ENCODE measurements at regions not wholly inside any gene's neighbourhood (a gene's known extent, or its start where the extent isn't known, plus 50 kb on each side); places are given as distances from the start of the nearest gene placed in this dataset.

DNA sequence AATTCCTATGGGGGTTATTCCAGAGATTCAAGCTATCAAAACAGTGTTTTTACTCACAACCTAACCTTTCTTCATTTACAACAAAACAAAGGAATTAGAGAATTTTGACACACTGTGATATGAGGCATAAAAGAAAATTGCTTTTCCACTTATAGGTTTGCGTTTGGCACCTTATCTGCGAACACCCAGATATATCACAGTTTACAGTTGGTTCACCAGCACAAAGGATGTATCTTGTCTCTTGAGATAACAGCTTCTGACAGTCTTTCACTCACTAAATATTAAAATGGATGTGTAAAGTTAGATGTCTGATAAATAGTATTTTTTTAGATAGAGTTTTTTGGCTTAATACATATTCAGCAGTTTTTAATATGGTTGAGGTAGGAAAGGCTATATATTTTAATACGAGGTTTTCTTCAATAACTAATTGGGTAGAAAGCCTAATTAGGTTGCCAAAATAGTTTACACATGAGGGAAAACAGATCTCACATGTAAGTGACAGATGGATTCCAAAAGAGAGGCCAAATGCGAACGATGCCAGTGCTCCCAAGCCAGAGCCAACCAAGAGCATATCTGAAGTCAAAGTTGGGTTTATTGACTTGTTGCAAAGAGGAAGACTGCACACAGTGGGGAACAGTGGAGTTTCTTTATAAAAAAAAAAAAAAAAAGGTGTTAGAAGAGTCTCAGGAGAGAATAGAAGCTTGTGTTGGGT is 1495.2 kb downstream of the MAT2B start:
- H3K27ac ChIP-seq (ENCODE audit: low read length) = no peak overlapping the region
- no peaks in the 10 kb centered on the region for H3K36me3 ChIP-seq (ENCODE audit: control insufficient read depth in 1 of 2, insufficient read depth in 2 of 2, low read length in 2 of 2)
- no peak overlapping the region for H3K4me3 ChIP-seq (ENCODE audit: low read depth in 1 of 2, low read length in 2 of 2)
- H3K27me3 ChIP-seq (ENCODE audit: low read depth, low read length) = no peaks in the 10 kb centered on the region
- H3K4me1 ChIP-seq (ENCODE audit: control insufficient read depth in 1 of 2, insufficient read depth in 2 of 2, low read length in 2 of 2) = no peaks in the 10 kb centered on the region
- no peaks in the 10 kb centered on the region for H3K9me3 ChIP-seq (ENCODE audit: control insufficient read depth in 1 of 2, low read length in 2 of 2)

GRCh38 chr5:165003283-165003682 is 1497.9 kb downstream of the MAT2B start:
- Histone ChIP-seq H3K36me3 (ENCODE audit: control insufficient read depth in 1 of 2, insufficient read depth in 2 of 2, low read length in 2 of 2) (no peaks in the 10 kb centered on the region), H3K27me3 (ENCODE audit: low read depth, low read length) (no peaks in the 10 kb centered on the region), H3K4me3 (ENCODE audit: low read depth in 1 of 2, low read length in 2 of 2) (no peak overlapping the region)

DNA sequence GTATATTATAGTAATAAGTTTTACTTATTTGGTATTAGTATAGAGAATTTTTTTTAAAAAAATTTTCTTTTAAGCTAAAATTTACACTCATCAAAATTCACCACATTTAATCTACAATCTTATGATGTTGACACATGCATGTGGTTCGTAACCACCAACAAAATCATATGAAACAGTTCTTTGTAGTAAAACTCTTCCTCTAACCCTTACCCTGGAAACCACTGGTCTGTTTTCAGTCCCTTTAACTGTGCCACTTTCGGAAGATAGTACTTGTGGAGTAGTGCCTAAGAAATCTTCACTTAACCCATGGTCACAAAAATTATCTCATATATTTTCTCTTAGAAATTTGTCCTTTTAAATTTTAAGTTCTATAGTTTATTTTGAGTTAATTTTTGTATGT is 1498.8 kb downstream of the MAT2B start:
- Histone ChIP-seq H3K27ac (ENCODE audit: low read length) (no peak overlapping the region), H3K36me3 (ENCODE audit: control insufficient read depth in 1 of 2, insufficient read depth in 2 of 2, low read length in 2 of 2) (no peaks in the 10 kb centered on the region)

More at GRCh38 chr5:165003283-165003682, 1497.9 kb downstream of the MAT2B start:
- no peaks in the 10 kb centered on the region for H3K4me1 ChIP-seq (ENCODE audit: control insufficient read depth in 1 of 2, insufficient read depth in 2 of 2, low read length in 2 of 2)
- H3K27ac ChIP-seq (ENCODE audit: low read length) = no peak overlapping the region
- H3K9me3 ChIP-seq (ENCODE audit: control insufficient read depth in 1 of 2, low read length in 2 of 2) = no peaks in the 10 kb centered on the region

DNA sequence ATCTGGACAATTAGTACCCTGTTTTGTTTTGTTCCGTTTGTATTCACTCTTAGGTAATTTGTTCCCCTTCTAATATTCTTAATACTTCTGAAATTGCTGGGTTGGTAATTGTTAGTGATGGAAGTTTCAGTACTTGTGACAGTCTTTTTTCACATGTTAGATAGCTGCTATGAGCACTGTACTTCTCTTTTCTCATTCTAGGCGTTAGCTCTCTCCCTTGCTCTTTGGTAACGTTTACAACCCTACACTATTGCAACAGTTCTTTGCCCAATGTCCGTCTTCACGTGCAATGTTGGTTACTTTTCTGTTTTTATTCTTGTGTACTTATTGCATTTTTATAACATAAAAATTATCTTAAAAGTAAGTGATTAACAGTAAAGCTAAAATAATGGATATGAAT is 1509.0 kb downstream of the MAT2B start:
- Histone ChIP-seq H3K27ac (ENCODE audit: low read length) (no peak overlapping the region), H3K4me1 (ENCODE audit: control insufficient read depth in 1 of 2, insufficient read depth in 2 of 2, low read length in 2 of 2) (peaks cover 0 to 4% of the 10 kb centered on the region in 2 donors), H3K9me3 (ENCODE audit: control insufficient read depth in 1 of 2, low read length in 2 of 2) (no peaks in the 10 kb centered on the region), H3K4me3 (ENCODE audit: low read depth in 1 of 2, low read length in 2 of 2) (no peak overlapping the region), H3K36me3 (ENCODE audit: control insufficient read depth in 1 of 2, insufficient read depth in 2 of 2, low read length in 2 of 2) (no peaks in the 10 kb centered on the region), H3K27me3 (ENCODE audit: low read depth, low read length) (no peaks in the 10 kb centered on the region)

More for the DNA sequence above, 1498.8 kb downstream of the MAT2B start:
- no peaks in the 10 kb centered on the region for H3K4me1 ChIP-seq (ENCODE audit: control insufficient read depth in 1 of 2, insufficient read depth in 2 of 2, low read length in 2 of 2)
- no peak overlapping the region for H3K4me3 ChIP-seq (ENCODE audit: low read depth in 1 of 2, low read length in 2 of 2)
- H3K27me3 ChIP-seq (ENCODE audit: low read depth, low read length) = no peaks in the 10 kb centered on the region
- no peaks in the 10 kb centered on the region for H3K9me3 ChIP-seq (ENCODE audit: control insufficient read depth in 1 of 2, low read length in 2 of 2)

DNA sequence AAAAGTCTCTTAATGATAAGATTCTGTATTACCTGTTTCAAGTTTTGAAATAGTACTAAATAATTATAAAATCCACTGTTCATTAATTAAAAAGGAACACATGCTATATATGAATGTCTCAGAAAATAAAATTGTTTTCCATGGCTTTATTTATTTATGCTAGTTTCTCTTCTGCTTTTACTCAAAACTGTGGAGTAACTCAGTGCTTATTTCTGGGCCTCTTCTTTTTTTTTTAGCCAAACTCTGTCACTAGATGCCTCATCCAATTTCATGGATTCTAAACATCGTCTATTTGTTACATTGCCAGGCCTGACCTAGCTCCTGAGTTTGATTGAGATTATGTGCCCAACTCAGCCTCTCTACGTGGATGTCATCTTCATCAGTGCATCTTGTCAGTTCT is 1509.7 kb downstream of the MAT2B start:
- Histone ChIP-seq H3K4me1 (ENCODE audit: control insufficient read depth in 1 of 2, insufficient read depth in 2 of 2, low read length in 2 of 2) (peaks cover 0 to 4% of the 10 kb centered on the region in 2 donors), H3K9me3 (ENCODE audit: control insufficient read depth in 1 of 2, low read length in 2 of 2) (no peaks in the 10 kb centered on the region), H3K27ac (ENCODE audit: low read length) (no peak overlapping the region), H3K27me3 (ENCODE audit: low read depth, low read length) (no peaks in the 10 kb centered on the region), H3K36me3 (ENCODE audit: control insufficient read depth in 1 of 2, insufficient read depth in 2 of 2, low read length in 2 of 2) (no peaks in the 10 kb centered on the region), H3K4me3 (ENCODE audit: low read depth in 1 of 2, low read length in 2 of 2) (no peak overlapping the region)

DNA sequence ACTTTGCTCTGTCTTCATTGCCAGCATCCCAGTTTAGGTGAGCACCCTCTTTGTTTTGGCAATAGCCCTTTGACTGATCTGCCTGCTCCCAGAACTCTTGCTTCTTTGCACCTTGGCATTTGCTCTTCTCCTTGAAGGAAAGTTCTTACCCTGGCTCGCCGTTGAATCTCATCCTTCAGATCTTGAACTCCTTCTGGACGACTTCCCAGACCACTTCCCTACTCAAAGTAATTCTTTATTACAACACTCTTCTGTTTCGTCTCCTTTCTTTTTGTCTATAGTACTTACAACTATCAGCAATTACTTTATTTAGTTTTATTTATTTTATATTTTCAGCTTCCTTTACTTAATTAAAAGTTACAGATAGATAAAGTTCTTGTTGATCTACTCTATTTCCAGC is 1510.1 kb downstream of the MAT2B start:
- H3K27me3 ChIP-seq (ENCODE audit: low read depth, low read length) = no peaks in the 10 kb centered on the region
- H3K4me1 ChIP-seq (ENCODE audit: control insufficient read depth in 1 of 2, insufficient read depth in 2 of 2, low read length in 2 of 2) = peaks cover 0 to 4% of the 10 kb centered on the region in 2 donors
- H3K4me3 ChIP-seq (ENCODE audit: low read depth in 1 of 2, low read length in 2 of 2) = no peak overlapping the region
- no peak overlapping the region for H3K27ac ChIP-seq (ENCODE audit: low read length)
- no peaks in the 10 kb centered on the region for H3K9me3 ChIP-seq (ENCODE audit: control insufficient read depth in 1 of 2, low read length in 2 of 2)
- no peaks in the 10 kb centered on the region for H3K36me3 ChIP-seq (ENCODE audit: control insufficient read depth in 1 of 2, insufficient read depth in 2 of 2, low read length in 2 of 2)

DNA sequence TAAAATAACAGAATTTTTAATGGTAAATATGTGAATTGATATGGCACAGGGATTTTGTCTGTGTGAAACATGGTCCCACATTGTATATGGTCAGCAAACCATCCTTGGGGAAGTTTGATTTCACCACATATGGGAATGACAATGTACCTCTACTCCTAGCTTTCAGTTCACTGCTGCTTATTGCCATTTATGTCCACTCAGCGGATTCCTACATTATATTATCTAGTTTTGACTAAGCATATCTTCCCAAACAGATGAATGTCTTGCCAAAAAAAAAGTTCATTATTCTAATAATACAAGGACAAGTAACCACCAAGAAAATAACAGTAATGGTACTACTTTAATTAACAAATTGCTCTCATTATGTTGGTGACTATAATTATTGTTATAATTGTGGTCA is 1521.6 kb downstream of the MAT2B start:
- H3K9me3 ChIP-seq (ENCODE audit: control insufficient read depth in 1 of 2, low read length in 2 of 2) = peaks cover 0 to 4% of the 10 kb centered on the region in 2 donors
- no peaks in the 10 kb centered on the region for H3K4me1 ChIP-seq (ENCODE audit: control insufficient read depth in 1 of 2, insufficient read depth in 2 of 2, low read length in 2 of 2)
- H3K27me3 ChIP-seq (ENCODE audit: low read depth, low read length) = no peaks in the 10 kb centered on the region
- H3K27ac ChIP-seq (ENCODE audit: low read length) = no peak overlapping the region
- H3K36me3 ChIP-seq (ENCODE audit: control insufficient read depth in 1 of 2, insufficient read depth in 2 of 2, low read length in 2 of 2) = no peaks in the 10 kb centered on the region
- no peak overlapping the region for H3K4me3 ChIP-seq (ENCODE audit: low read depth in 1 of 2, low read length in 2 of 2)

DNA sequence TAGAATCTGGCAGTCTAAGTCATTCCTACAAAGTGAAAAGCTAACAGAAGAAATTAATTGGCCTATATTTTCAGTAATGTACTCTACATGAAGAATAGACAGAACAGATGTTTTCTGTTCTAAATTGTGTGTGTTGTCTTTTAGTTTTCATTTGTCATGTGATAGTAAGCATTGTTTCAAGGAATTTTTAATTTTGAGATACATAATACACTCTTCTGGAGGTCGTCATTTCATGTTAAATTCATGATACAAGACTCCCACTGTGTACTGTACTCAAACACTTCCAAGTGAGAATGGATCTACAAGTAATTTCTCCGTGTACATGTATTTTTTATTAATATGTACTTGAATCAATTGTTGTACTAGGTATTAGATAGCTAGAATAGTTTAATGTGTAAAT is 1522.9 kb downstream of the MAT2B start:
- Histone ChIP-seq H3K27ac (ENCODE audit: low read length) (no peak overlapping the region), H3K4me3 (ENCODE audit: low read depth in 1 of 2, low read length in 2 of 2) (no peak overlapping the region), H3K4me1 (ENCODE audit: control insufficient read depth in 1 of 2, insufficient read depth in 2 of 2, low read length in 2 of 2) (no peaks in the 10 kb centered on the region), H3K36me3 (ENCODE audit: control insufficient read depth in 1 of 2, insufficient read depth in 2 of 2, low read length in 2 of 2) (no peaks in the 10 kb centered on the region), H3K27me3 (ENCODE audit: low read depth, low read length) (no peaks in the 10 kb centered on the region), H3K9me3 (ENCODE audit: control insufficient read depth in 1 of 2, low read length in 2 of 2) (peaks cover 0 to 4% of the 10 kb centered on the region in 2 donors)

DNA sequence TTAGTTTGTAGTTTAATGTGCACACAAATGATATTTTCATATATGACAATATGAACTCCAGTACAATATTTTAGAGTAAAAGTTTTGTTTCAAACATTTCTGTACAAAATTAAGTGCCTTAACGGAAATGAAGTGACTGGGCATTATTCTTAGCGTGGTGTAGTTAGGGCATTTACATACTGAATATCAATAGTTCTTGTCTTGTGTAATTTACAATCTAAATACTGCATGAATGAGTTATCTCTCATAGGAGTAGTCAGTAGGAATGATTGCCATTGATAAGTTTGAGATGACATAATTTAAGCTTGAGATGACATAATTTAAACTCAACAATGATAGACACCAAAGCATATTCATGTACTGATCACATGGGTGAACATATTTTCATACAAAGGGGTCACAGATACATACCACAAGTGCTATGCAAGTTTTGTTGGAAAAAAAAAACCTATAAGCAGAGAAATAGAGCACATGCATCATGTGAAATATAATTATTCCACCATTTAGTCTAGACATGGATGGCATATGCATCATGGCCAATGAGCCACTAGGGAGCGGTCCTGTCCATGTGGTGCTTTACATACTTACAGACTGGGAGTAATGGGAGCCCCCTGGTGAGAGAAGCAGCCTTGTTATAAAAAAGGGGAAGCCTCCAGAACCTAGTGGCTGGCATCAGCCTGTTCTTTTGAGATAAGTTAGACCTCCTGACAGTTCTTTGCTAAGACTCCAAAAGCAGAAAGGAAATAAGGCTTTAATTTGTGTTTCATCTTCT is 1523.9 kb downstream of the MAT2B start:
- Histone ChIP-seq H3K9me3 (ENCODE audit: control insufficient read depth in 1 of 2, low read length in 2 of 2) (peaks cover 0 to 4% of the 10 kb centered on the region in 2 donors), H3K27me3 (ENCODE audit: low read depth, low read length) (no peaks in the 10 kb centered on the region), H3K4me1 (ENCODE audit: control insufficient read depth in 1 of 2, insufficient read depth in 2 of 2, low read length in 2 of 2) (no peaks in the 10 kb centered on the region), H3K27ac (ENCODE audit: low read length) (no peak overlapping the region), H3K4me3 (ENCODE audit: low read depth in 1 of 2, low read length in 2 of 2) (no peak overlapping the region), H3K36me3 (ENCODE audit: control insufficient read depth in 1 of 2, insufficient read depth in 2 of 2, low read length in 2 of 2) (no peaks in the 10 kb centered on the region)

GRCh38 chr5:165030971-165031370 is 1525.6 kb downstream of the MAT2B start:
- Histone ChIP-seq H3K36me3 (ENCODE audit: control insufficient read depth in 1 of 2, insufficient read depth in 2 of 2, low read length in 2 of 2) (no peaks in the 10 kb centered on the region), H3K27me3 (ENCODE audit: low read depth, low read length) (no peaks in the 10 kb centered on the region), H3K9me3 (ENCODE audit: control insufficient read depth in 1 of 2, low read length in 2 of 2) (peaks cover 0 to under 1% of the 10 kb centered on the region in 2 donors), H3K4me1 (ENCODE audit: control insufficient read depth in 1 of 2, insufficient read depth in 2 of 2, low read length in 2 of 2) (no peaks in the 10 kb centered on the region), H3K27ac (ENCODE audit: low read length) (no peak overlapping the region), H3K4me3 (ENCODE audit: low read depth in 1 of 2, low read length in 2 of 2) (no peak overlapping the region)

DNA sequence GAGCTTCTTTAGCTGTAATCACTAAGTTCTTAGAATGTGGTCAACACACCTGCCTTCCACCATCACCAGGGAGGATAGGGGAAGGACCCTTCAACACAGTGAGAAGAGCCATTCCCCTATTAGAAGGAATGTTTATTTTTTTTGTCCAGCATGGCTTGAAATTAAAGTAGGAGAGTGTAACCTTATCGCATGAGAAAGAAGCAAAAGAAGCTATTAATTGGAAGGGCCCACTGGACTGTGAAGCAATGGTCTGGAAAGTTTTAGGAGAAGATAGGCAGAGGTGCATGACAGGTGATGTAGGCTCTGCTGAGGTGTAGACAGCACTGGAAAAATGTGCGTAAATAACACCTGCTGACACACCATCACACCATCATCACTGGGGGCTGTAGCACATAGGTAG is 1526.0 kb downstream of the MAT2B start:
- Histone ChIP-seq H3K9me3 (ENCODE audit: control insufficient read depth in 1 of 2, low read length in 2 of 2) (no peaks in the 10 kb centered on the region), H3K4me3 (ENCODE audit: low read depth in 1 of 2, low read length in 2 of 2) (no peak overlapping the region), H3K4me1 (ENCODE audit: control insufficient read depth in 1 of 2, insufficient read depth in 2 of 2, low read length in 2 of 2) (no peaks in the 10 kb centered on the region), H3K36me3 (ENCODE audit: control insufficient read depth in 1 of 2, insufficient read depth in 2 of 2, low read length in 2 of 2) (no peaks in the 10 kb centered on the region), H3K27me3 (ENCODE audit: low read depth, low read length) (no peaks in the 10 kb centered on the region), H3K27ac (ENCODE audit: low read length) (no peak overlapping the region)

All from muscle layer of duodenum (tissue), 2 donors.